Aorta (tissue), 5 donors: ENCODE measurements at regions not wholly inside any gene's neighbourhood (a gene's known extent, or its start where the extent isn't known, plus 50 kb on each side); places are given as distances from the start of the nearest gene placed in this dataset.

ENCODE experiments used
- ATAC-seq: fragments of 200-7000 bp; cut with Tn5 transposase; one replicate; pipeline ENCODE4 v1.9.1; 2022; ENCODE audit warnings: moderate library complexity; ENCODE audit not compliant: low FRiP score
- DNase-seq, 2 donors: peaks; one replicate each; pipeline ENCODE4 v3.0.0-alpha.2; 2020
- H3K27ac ChIP-seq, 2 donors: one replicate each; pipeline ENCODE4 v1.5.1; 2013; ENCODE audit warnings: low read length in 2 of 2, mild to moderate bottlenecking in 2 of 2, moderate library complexity in 2 of 2, control low read depth in 1 of 2, inconsistent platforms in 1 of 2, low read depth in 1 of 2
- H3K27me3 ChIP-seq, 2 donors: one replicate each; pipeline ENCODE4 v1.6.1; 2013; ENCODE audit warnings: control low read depth in 1 of 2, low read length in 1 of 2, mild to moderate bottlenecking in 1 of 2, moderate library complexity in 1 of 2; ENCODE audit not compliant: insufficient read depth in 2 of 2, control insufficient read depth in 1 of 2
- H3K36me3 ChIP-seq, 2 donors: one replicate each; pipeline ENCODE4 v1.6.1; 2013; ENCODE audit warnings: control low read depth in 1 of 2, low read length in 1 of 2, mild to moderate bottlenecking in 1 of 2; ENCODE audit not compliant: insufficient read depth in 2 of 2, control insufficient read depth in 1 of 2
- H3K4me1 ChIP-seq, 2 donors: one replicate each; pipeline ENCODE4 v1.6.1; 2013; ENCODE audit warnings: low read length in 2 of 2, control low read depth in 1 of 2, mild to moderate bottlenecking in 1 of 2, moderate library complexity in 1 of 2; ENCODE audit not compliant: insufficient read depth in 2 of 2, control insufficient read depth in 1 of 2
- H3K4me3 ChIP-seq, 2 donors: one replicate each; pipeline ENCODE4 v1.5.1; 2013; ENCODE audit warnings: low read length in 2 of 2, control low read depth in 1 of 2, mild to moderate bottlenecking in 1 of 2
- H3K9me3 ChIP-seq: one replicate; pipeline ENCODE4 v1.6.1; 2013; ENCODE audit warnings: mild to moderate bottlenecking, low read length; ENCODE audit not compliant: control insufficient read depth
- WGBS, 2 donors: extraction: QIAGEN DNeasy Blood & Tissue Kit; methylation state at CpG; one replicate each; pipeline ENCODE4 v1.1.7; 2013; 5-methylcytosine and 5-hydroxymethylcytosine counted together
- intact Hi-C, 2 donors: fragments of 100-400 bp; cut with DNase I; formaldehyde crosslinking; loops; one replicate each; pipeline versions ENCODE4 v1.14.2 to v1.15.0; 2022
- donor health status: healthy with polysubstance abuse.
- donor health status: Bipolar disorder and iron deficiency.
- donor health status: DM: no; HTN: no; CAD: no.
- donor health status: DM: no; HTN: no; CAD: no.
- donor health status: DM: yes; HTN: yes; CAD: no.

- Histone ChIP-seq H3K4me1 (peaks cover 0 to 1% of the 10 kb centered on the region in 2 donors), H3K4me3 (no peak overlapping the region), H3K27me3 (no peaks in the 10 kb centered on the region), H3K36me3 (no peaks in the 10 kb centered on the region), H3K9me3 (no peaks in the 10 kb centered on the region), H3K27ac (no peak overlapping the region)
- no peak for DNase-seq
- 84 to 89% methylated on average over 1 of the region's 1 CpG for whole genome bisulfite sequencing, 2 donors
- intact Hi-C loops: loop anchor here in 1 of 2 donors (10.0 kb wide), 1 partner anchor 847 kb away; no protein-coding TSS in a partner anchor
- ATAC-seq: no peak
These were observed 79.5 kb upstream of the ZBED5 start for GRCh38 chr11:10937385-10937771.

- WGBS, 2 donors: 93 to 98% methylated on average over 5 of the region's 5 CpGs
- no peak for ATAC-seq
These were observed 79.0 kb upstream of the ZBED5 start for GRCh38 chr11:10936626-10937384.

GRCh38 chr11:10935015-10935559, 77.2 kb upstream of the ZBED5 start:
- no peaks in the 10 kb centered on the region for H3K36me3 ChIP-seq
- no peak for ATAC-seq
- H3K4me1 ChIP-seq: no peaks in the 10 kb centered on the region
- H3K4me3 ChIP-seq: no peak overlapping the region
- no peak for DNase-seq
- WGBS, 2 donors: 92 to 95% methylated on average over 7 of the region's 7 CpGs
- no peaks in the 10 kb centered on the region for H3K9me3 ChIP-seq
- no peak overlapping the region for H3K27ac ChIP-seq
- intact Hi-C loops: loop anchor here in 1 of 2 donors (10.0 kb wide), 1 partner anchor 850 kb away; no protein-coding TSS in a partner anchor
- H3K27me3 ChIP-seq: no peaks in the 10 kb centered on the region

More at GRCh38 chr11:10936626-10937384, 79.0 kb upstream of the ZBED5 start:
- intact Hi-C loops: loop anchor here in 1 of 2 donors (10.0 kb wide), 1 partner anchor 848 kb away; no protein-coding TSS in a partner anchor
- DNase-seq: no peak
- Histone ChIP-seq H3K9me3 (no peaks in the 10 kb centered on the region), H3K36me3 (no peaks in the 10 kb centered on the region), H3K27me3 (no peaks in the 10 kb centered on the region), H3K27ac (no peak overlapping the region), H3K4me3 (no peak overlapping the region), H3K4me1 (no peaks in the 10 kb centered on the region)

GRCh38 chr11:10934293-10934860, 76.5 kb upstream of the ZBED5 start:
- DNase-seq (peak in 1 of 2 donors; percentile 35), ATAC-seq (no peak)
- Histone ChIP-seq H3K27me3 (no peaks in the 10 kb centered on the region), H3K4me3 (peak overlapping the region; percentile 54 to 69), H3K27ac (peak overlapping the region in 1 of 2 donors; percentile 90), H3K9me3 (no peaks in the 10 kb centered on the region), H3K36me3 (no peaks in the 10 kb centered on the region), H3K4me1 (no peaks in the 10 kb centered on the region)
- 2 to 3% methylated on average over 9 of the region's 9 CpGs for WGBS, 2 donors
- intact Hi-C loops: loop anchor here (1.0 to 10.0 kb wide), 3 partner anchors 88 to 850 kb away; no protein-coding TSS in a partner anchor

- H3K4me1 ChIP-seq: no peaks in the 10 kb centered on the region
- H3K36me3 ChIP-seq: no peaks in the 10 kb centered on the region
- DNase-seq (peak; percentile 94 to 95), ATAC-seq (peak; percentile 92)
- no peaks in the 10 kb centered on the region for H3K9me3 ChIP-seq
- 5% methylated on average over 20 of the region's 20 CpGs for WGBS, 2 donors
- H3K4me3 ChIP-seq: peak overlapping the region; percentile 54 to 69
- H3K27me3 ChIP-seq: no peaks in the 10 kb centered on the region
- intact Hi-C loops: loop anchor here (1.0 to 10.0 kb wide), 5 partner anchors 75 to 851 kb away; partner anchors contain the start of gene ZBED5 (in 1 of the 2)
- H3K27ac ChIP-seq: peak overlapping the region in 1 of 2 donors; percentile 90
These were observed 75.8 kb upstream of the ZBED5 start for GRCh38 chr11:10933455-10934292.

GRCh38 chr11:10932976-10933375, 75.1 kb upstream of the ZBED5 start:
- WGBS, 2 donors: 55 to 70% methylated on average over 5 of the region's 5 CpGs
- DNase-seq (no peak), ATAC-seq (no peak)
- H3K4me3 ChIP-seq: no peak overlapping the region
- H3K27me3 ChIP-seq: no peaks in the 10 kb centered on the region
- no peaks in the 10 kb centered on the region for H3K9me3 ChIP-seq
- no peaks in the 10 kb centered on the region for H3K4me1 ChIP-seq
- no peaks in the 10 kb centered on the region for H3K36me3 ChIP-seq
- intact Hi-C loops: loop anchor here (2.0 to 10.0 kb wide), 4 partner anchors 74 to 852 kb away; partner anchors contain the start of gene ZBED5 (in 1 of the 2)
- no peak overlapping the region for H3K27ac ChIP-seq

GRCh38 chr11:10931761-10932670, 74.2 kb upstream of the ZBED5 start:
- Histone ChIP-seq H3K4me3 (peak overlapping the region; percentile 65 to 78), H3K36me3 (no peaks in the 10 kb centered on the region), H3K27ac (peak overlapping the region; percentile 91 to 92), H3K27me3 (no peaks in the 10 kb centered on the region), H3K4me1 (peaks cover 3% of the 10 kb centered on the region in 2 donors), H3K9me3 (no peaks in the 10 kb centered on the region)
- DNase-seq (no peak), ATAC-seq (peak; percentile 66)
- intact Hi-C loops: loop anchor here (1.0 to 10.0 kb wide), 6 partner anchors 73 to 853 kb away; partner anchors contain the start of genes ZBED5 (in 2 of the 2) and EIF4G2 (in 1 of the 2)
- WGBS, 2 donors: 19 to 22% methylated on average over 14 of the region's 14 CpGs
